SKM-1 treated with dmso at 0.1 percent for 144 hours (cell line): ENCODE measurements at regions not wholly inside any gene's neighbourhood (a gene's known extent, or its start where the extent isn't known, plus 50 kb on each side); places are given as distances from the start of the nearest gene placed in this dataset.
"Not testable (repeated sequence)": the region's sequence is repeated elsewhere in the genome, so short reads cannot be mapped to it uniquely, and the experiment has no call there.

ENCODE experiments used
- DNase-seq: peaks from one replicate; lab custom pipeline; 2025; ENCODE audit not compliant: unreplicated experiment; lab: John Stamatoyannopoulos, UW

DNA sequence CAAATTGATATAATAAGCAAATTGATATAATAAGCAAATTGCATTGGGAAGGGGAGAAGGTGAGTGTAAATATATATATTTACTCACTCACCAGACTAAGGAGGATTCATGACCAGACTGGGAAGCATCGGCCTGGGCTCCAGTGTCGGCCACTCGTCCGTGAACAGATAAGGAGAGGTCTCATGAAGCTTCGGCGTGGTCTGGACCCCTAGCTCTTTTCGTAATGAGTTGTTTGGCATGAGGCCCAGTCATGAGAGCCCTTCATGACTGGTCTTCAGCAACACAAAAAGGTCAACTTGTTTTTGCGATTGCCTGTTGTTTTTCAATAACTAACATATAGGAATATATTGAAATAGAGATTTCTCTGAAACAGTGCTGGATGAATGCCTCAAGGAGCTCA, 222.9 kb upstream of the KCNK2 start:
- no peak for DNase-seq

- DNase-seq, result no peak
Measured at GRCh38 chr1:214861615-214862014, 220.9 kb upstream of the KCNK2 start.

DNA sequence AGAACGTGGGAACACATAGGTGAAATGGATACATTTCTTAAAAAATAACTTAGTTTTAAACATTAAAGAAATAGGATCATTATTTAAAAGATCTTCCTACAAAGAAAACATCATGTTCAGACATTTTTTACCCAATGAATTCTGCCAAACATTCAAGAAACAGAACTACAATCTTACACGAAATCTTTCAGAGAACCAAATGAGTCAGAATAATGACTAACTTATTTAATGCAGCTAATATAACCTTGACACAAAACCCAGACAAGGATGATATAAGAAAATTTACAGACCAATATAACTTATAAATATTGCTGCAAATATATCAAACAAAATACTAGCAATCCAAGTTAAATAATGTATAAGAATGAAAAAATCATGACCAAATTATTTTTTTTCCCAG, 220.1 kb upstream of the KCNK2 start:
- no peak for DNase-seq

GRCh38 chr1:214864896-214865688, 217.4 kb upstream of the KCNK2 start:
- no peak for DNase-seq

DNA sequence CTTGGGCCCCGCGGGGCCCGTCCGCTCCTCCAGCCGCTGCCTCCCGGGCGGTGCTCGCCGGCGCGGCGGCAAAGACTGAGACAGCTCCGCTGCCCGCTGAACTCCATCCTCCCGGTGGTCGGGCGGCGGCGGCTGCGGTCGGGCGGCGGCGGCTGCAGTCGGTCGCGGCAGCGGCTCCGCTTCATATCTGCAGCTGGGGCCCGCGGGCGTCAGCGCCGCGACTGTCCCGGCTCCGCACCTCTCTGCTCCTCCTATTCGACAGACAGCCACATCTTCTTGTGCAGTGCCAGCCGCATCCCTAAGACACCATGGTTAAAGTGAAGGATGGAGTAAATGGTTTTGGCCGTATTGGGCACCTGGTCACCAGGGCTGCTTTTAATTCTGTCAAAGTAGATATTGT, 212.1 kb upstream of the KCNK2 start:
- DNase-seq, result not testable (repeated sequence)

DNA sequence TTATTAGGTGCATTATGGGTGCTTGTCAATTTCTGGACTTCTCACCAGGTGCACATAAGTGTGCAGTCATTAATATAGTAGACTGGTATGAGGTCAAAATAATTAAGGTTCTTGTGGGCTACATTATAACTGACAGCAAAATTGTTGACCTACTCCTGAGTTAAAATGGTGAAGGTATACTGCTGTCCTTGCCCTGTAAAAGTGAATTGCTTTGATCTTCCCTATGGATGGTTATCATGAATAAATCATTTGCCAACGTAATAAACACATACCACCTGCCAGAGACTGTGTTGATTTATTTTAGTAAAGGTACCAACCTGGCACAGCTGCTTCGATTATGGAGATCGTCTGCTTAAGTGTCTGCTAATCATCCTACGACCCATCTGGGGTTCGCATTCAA, 201.6 kb upstream of the KCNK2 start:
- DNase-seq, result no peak

- DNase-seq, result no peak
Measured at GRCh38 chr1:214882616-214883015, 199.9 kb upstream of the KCNK2 start.

- DNase-seq, result no peak
Measured at GRCh38 chr1:214895011-214895600, 187.4 kb upstream of the KCNK2 start.

DNA sequence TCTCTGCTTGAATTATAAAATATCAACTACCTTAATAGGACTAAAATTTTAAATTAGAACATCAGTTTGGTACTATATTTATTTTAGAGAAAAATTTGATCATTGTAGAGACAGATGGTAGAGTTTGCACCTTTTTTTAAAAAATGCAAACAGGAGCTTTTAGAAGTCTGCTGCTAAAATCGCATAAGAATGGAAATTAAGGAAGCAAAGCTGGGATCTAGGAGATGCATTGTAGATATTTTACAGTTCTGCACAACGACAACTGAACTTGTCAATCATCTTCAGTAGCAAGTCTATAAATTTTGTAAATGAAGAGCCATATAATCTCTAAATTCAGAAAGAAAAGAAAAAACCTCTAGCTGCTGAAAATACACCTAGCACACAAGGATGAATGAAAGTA, 185.6 kb upstream of the KCNK2 start:
- no peak for DNase-seq

- DNase-seq, result no peak
Measured at GRCh38 chr1:214897581-214897980, 185.0 kb upstream of the KCNK2 start.

DNA sequence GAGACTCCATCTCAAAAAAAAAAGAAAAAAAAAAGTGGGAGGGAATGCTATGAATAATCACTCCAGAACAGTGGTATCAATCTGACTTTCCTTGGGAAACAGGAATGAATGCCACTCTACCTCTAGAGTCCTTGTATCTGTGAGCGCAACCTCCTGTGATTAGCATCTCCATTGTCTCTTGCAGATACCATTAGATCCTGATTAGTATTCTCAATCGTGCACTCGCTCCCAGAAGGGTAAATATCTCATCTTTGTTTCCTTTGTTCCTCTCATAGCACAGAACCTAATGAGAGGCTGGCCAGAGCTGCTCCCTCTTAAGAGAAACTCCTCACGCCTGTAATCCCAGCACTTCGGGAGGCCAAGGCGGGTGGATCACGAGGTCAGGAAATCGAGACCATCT, 184.4 kb upstream of the KCNK2 start:
- no peak for DNase-seq

GRCh38 chr1:214898718-214899117, 183.8 kb upstream of the KCNK2 start:
- no peak for DNase-seq

- DNase-seq, result no peak
Measured at GRCh38 chr1:214899908-214900460, 182.6 kb upstream of the KCNK2 start.

- DNase-seq, result no peak
Measured at GRCh38 chr1:214900590-214900989, 181.9 kb upstream of the KCNK2 start.

- DNase-seq, result no peak
Measured at GRCh38 chr1:214901718-214902117, 180.8 kb upstream of the KCNK2 start.

DNA sequence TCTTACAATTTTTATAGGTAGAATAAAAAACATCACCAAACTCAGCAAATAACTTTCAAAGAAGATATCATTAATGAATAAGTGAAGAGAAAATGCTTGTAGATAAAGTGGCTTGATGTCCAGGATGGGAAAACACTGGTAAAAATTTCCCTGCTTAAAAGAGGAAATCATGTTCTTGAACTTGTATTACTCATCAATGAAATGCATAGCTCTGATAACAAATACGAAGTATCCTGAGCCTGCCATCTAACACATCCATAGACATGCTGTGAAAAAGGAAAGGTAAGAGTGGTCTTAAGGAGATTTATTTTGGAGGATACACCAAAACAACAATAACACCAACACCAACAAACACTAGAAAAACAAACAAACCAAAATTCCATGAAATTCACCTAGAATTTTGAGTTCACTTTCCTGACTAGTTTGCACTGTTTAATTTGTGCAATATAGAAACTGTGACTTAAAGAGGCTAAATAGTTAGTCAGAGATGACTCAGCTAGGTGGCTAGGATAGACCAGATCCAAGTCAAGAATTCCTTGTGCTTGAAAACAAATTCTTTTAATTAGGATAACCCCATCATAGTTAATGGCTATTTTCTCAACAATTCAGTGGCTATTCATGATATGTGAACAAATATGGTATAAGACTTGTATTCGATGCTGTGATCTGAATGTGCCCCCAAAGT, 179.8 kb upstream of the KCNK2 start:
- DNase-seq, result no peak

DNA sequence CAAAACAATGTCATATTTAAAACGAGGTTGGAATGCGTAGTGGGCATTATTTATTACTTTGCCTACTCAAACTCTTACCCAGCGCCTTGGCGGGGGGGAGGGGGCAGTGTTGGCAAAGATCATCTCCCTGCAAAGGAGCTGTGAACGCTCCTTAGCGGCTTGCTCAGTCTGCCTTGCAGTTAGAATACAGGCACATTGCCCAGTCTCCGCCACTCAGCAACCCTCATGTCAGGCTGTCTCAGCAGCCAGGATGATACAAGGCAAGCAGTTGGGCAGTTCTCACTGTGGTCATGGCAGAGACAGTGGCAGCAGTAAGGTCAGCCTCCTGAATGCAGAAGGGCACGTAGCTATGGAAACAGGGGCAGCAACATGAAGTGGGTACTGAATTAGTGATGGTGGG, 170.4 kb upstream of the KCNK2 start:
- no peak for DNase-seq

DNA sequence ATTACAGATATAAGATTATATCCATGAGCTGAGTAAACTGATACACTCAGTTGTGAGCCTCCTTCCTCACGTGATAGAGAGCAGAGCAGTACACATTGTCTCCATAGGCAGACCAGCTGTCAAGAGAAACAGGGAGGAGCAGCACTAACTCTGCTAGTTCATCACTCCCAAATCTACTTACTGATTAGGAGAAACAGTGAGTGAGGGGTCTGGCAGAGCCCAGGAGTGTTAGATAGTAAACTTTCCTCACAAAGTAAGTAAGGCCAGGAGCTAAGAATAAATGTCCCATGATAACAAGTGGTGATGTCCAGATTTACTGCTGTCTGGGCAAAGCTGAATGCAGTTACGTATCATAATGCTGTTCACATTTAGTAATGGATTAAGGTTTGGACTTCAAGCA, 168.6 kb upstream of the KCNK2 start:
- DNase-seq, result no peak

GRCh38 chr1:214917081-214917635, 165.4 kb upstream of the KCNK2 start:
- DNase-seq, result no peak

DNA sequence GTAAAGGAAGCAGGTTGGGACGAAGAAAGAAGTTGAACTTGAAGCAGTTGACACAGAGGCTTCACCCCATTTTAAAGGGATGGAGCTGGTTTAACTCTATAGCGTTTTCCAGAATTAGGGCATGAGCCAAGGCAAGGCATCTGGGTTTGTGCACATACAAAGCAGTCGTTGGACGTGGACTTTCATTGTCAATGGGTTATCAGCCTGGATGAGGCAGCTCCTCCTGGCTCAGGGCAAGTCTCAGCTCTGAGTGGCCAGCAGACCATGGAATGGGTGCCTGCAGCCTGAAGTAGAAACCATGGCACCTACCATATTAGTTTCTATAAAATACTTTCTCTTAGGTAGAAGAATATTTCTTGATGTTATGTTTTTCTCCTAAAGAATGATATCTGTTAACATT, 163.8 kb upstream of the KCNK2 start:
- DNase-seq, result no peak

GRCh38 chr1:214920337-214920736, 162.2 kb upstream of the KCNK2 start:
- no peak for DNase-seq
